OCI-LY1 (cell line): ENCODE measurements at regions not wholly inside any gene's neighbourhood (a gene's known extent, or its start where the extent isn't known, plus 50 kb on each side); places are given as distances from the start of the nearest gene placed in this dataset.

Experiments used
- H2AFZ ChIP-seq: fragments of 200-600 bp; sonication (generic), shearing (Covaris generic); 2 replicates; pipeline ENCODE4 v1.6.0; 2014; ENCODE audit warnings: antibody characterized with exemption, mild to moderate bottlenecking, low read length
- H3F3A ChIP-seq: fragments of 200-600 bp; sonication (generic), shearing (Covaris generic); 2 replicates; pipeline ENCODE4 v1.6.0; 2014; ENCODE audit warnings: mild to moderate bottlenecking, antibody characterized with exemption, low read length, moderate library complexity; ENCODE audit not compliant: insufficient read depth
- H3K27ac ChIP-seq: fragments of 200-600 bp; sonication (generic); 2 replicates; pipeline ENCODE4 v1.5.1; 2014; ENCODE audit warnings: low read length, mixed run types, mild to moderate bottlenecking, low read depth; ENCODE audit not compliant: poor library complexity, severe bottlenecking
- H3K27me3 ChIP-seq: fragments of 200-600 bp; sonication (generic); 2 replicates; pipeline ENCODE4 v1.6.0; 2014; ENCODE audit warnings: antibody characterized with exemption, mild to moderate bottlenecking, low read length, moderate library complexity; ENCODE audit not compliant: insufficient read depth
- H3K36me3 ChIP-seq: fragments of 200-600 bp; sonication (generic); 2 replicates; pipeline ENCODE4 v1.6.1; 2014; ENCODE audit warnings: mild to moderate bottlenecking, antibody characterized with exemption, low read length, moderate library complexity, mixed read lengths; ENCODE audit not compliant: insufficient read depth
- H3K4me1 ChIP-seq: fragments of 200-600 bp; sonication (generic); 2 replicates; pipeline ENCODE4 v1.5.1; 2014; ENCODE audit warnings: mild to moderate bottlenecking, low read length, moderate library complexity; ENCODE audit not compliant: insufficient read depth, severe bottlenecking
- H3K4me2 ChIP-seq: fragments of 200-600 bp; sonication (generic), shearing (Covaris generic); 2 replicates; pipeline ENCODE4 v1.6.1; 2014; ENCODE audit warnings: low read length
- H3K4me3 ChIP-seq: fragments of 200-600 bp; sonication (generic); 2 replicates; pipeline ENCODE4 v1.5.1; 2014; ENCODE audit warnings: low read length, low read depth, mild to moderate bottlenecking, mixed read lengths; ENCODE audit not compliant: poor library complexity, severe bottlenecking
- H3K79me2 ChIP-seq: fragments of 200-600 bp; shearing (Covaris generic); 2 replicates; pipeline ENCODE4 v1.6.1; 2016; ENCODE audit warnings: mixed run types, low read length, mixed read lengths; ENCODE audit not compliant: insufficient read depth
- H3K9ac ChIP-seq: fragments of 200-600 bp; sonication (generic), shearing (Covaris generic); 2 replicates; pipeline ENCODE4 v1.6.1; 2014; ENCODE audit warnings: mild to moderate bottlenecking, low read length, mixed read lengths
- H3K9me2 ChIP-seq: fragments of 200-600 bp; sonication (generic), shearing (Covaris generic); 2 replicates; pipeline ENCODE4 v1.6.1; 2014; ENCODE audit warnings: low read depth, mild to moderate bottlenecking, low read length, mixed read lengths
- H3K9me3 ChIP-seq: fragments of 200-600 bp; shearing (Covaris generic); 2 replicates; pipeline ENCODE4 v1.6.1; 2014; ENCODE audit warnings: low read length, mixed read lengths
- H4K20me1 ChIP-seq: fragments of 200-600 bp; sonication (generic), shearing (Covaris generic); 2 replicates; pipeline ENCODE4 v1.6.0; 2016; ENCODE audit warnings: mild to moderate bottlenecking, low read length; ENCODE audit not compliant: insufficient read depth
- EZH2 ChIP-seq: fragments of 200-600 bp; sonication (generic), shearing (Covaris generic); IDR thresholded peaks from 2 replicates; pipeline ENCODE4 v1.8.0; 2017; ENCODE audit warnings: borderline replicate concordance, mixed run types, mild to moderate bottlenecking, antibody characterized with exemption, low read length, moderate library complexity, mixed read lengths
- TF ChIP-seq, protein P1 (sequence below): fragments of 200-600 bp; sonication (generic), shearing (Covaris generic); IDR thresholded peaks from 2 replicates; pipeline ENCODE4 v1.5.1; 2017; ENCODE audit warnings: mild to moderate bottlenecking, antibody characterized with exemption, low read length, moderate library complexity, mixed read lengths

DNA sequence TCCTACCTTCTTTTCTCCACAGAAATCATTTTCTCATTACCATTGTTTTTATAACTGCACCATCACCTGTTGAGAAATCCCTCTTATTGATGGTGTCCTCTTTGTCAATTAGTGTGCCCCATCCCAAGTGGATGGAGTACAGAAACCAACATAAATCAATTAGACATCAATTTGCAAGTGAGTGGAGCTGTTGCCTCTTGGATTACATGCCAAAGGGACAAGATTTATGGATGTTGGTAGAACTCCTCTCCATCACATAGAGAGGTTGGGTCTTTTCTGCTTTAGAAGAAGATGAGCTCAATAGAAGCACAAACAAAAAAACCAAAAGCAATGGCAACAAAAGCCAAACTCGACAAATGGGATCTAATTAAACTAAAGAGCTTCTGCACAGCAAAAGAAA is 973.5 kb downstream of the CDH11 start:
- no peak for TF ChIP-seq EZH2
- TF ChIP-seq, protein P1, sequence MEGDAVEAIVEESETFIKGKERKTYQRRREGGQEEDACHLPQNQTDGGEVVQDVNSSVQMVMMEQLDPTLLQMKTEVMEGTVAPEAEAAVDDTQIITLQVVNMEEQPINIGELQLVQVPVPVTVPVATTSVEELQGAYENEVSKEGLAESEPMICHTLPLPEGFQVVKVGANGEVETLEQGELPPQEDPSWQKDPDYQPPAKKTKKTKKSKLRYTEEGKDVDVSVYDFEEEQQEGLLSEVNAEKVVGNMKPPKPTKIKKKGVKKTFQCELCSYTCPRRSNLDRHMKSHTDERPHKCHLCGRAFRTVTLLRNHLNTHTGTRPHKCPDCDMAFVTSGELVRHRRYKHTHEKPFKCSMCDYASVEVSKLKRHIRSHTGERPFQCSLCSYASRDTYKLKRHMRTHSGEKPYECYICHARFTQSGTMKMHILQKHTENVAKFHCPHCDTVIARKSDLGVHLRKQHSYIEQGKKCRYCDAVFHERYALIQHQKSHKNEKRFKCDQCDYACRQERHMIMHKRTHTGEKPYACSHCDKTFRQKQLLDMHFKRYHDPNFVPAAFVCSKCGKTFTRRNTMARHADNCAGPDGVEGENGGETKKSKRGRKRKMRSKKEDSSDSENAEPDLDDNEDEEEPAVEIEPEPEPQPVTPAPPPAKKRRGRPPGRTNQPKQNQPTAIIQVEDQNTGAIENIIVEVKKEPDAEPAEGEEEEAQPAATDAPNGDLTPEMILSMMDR, result no peak
- Histone ChIP-seq H3K4me3 (no peak overlapping the region), H3F3A (no peaks in the 10 kb centered on the region), H3K27ac (no peak overlapping the region), H3K36me3 (no peaks in the 10 kb centered on the region), H4K20me1 (no peaks in the 10 kb centered on the region), H3K9ac (no peak overlapping the region), H3K9me3 (no peaks in the 10 kb centered on the region), H3K79me2 (no peaks in the 10 kb centered on the region), H3K9me2 (no peaks in the 10 kb centered on the region), H2AFZ (no peak overlapping the region), H3K4me1 (peaks cover 16% of the 10 kb centered on the region), H3K27me3 (no peaks in the 10 kb centered on the region), H3K4me2 (no peak overlapping the region)

DNA sequence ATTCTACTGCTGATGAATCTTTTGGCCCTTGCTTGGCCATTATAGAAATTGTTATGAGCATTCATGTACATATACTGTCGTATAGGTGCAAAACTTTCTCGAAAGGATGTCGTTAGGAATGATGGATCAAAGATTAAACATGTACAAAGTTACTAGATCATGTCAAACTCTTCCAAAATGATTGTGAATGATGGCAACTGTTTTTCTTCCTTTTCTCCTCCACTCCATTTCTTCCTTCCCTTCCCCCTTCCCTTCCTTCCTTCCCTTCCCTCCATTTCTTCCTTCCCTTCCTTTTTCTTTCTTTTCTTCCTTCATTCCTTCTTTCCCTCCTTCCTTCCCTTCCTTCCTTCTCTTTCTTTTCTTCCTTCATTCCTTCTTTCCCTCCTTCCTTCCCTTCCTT is 973.9 kb downstream of the CDH11 start:
- no peaks in the 10 kb centered on the region for H3K79me2 ChIP-seq
- TF ChIP-seq, protein P1, result no peak
- no peak overlapping the region for H3K9ac ChIP-seq
- no peaks in the 10 kb centered on the region for H3K9me2 ChIP-seq
- H3K27me3 ChIP-seq, result no peaks in the 10 kb centered on the region
- H3F3A ChIP-seq, result no peaks in the 10 kb centered on the region
- peaks cover 12% of the 10 kb centered on the region for H3K4me1 ChIP-seq
- no peak overlapping the region for H3K4me2 ChIP-seq
- H3K27ac ChIP-seq, result no peak overlapping the region
- H3K36me3 ChIP-seq, result no peaks in the 10 kb centered on the region
- H2AFZ ChIP-seq, result no peak overlapping the region
- no peak overlapping the region for H3K4me3 ChIP-seq
- H4K20me1 ChIP-seq, result no peaks in the 10 kb centered on the region
- H3K9me3 ChIP-seq, result no peaks in the 10 kb centered on the region

DNA sequence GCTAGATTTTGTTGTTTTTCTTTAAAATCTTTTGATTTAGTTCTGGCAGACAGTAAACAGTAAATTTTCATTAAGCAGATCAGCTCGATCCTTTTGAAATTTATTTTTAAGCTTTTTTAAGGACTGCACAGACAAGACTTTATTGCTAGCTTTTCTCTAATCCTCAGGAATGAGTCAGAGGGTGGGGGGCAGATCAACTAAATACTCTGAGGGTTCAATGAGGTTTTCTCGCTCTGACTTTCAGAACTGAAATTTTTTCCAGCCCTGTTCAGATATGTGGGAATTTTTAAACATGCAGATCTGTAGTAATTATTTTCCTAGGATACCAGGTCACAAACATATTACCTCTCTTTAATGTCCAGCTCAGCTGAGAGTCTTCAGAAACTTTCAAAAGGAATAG is 977.2 kb downstream of the CDH11 start:
- Histone ChIP-seq H3K4me1 (no peaks in the 10 kb centered on the region), H3K9me3 (no peaks in the 10 kb centered on the region), H3K79me2 (no peaks in the 10 kb centered on the region), H2AFZ (no peak overlapping the region), H3K9ac (no peak overlapping the region), H3K36me3 (no peaks in the 10 kb centered on the region), H3K27ac (no peak overlapping the region), H3K27me3 (no peaks in the 10 kb centered on the region), H3F3A (no peaks in the 10 kb centered on the region), H3K9me2 (no peaks in the 10 kb centered on the region), H4K20me1 (no peaks in the 10 kb centered on the region), H3K4me3 (no peak overlapping the region), H3K4me2 (no peak overlapping the region)
- TF ChIP-seq, protein P1, result no peak
- no peak for TF ChIP-seq EZH2
